ENCODE measurements at regions not wholly inside any gene's neighbourhood (a gene's known extent, or its start where the extent isn't known, plus 50 kb on each side); places are given as distances from the start of the nearest gene placed in this dataset.

DNA sequence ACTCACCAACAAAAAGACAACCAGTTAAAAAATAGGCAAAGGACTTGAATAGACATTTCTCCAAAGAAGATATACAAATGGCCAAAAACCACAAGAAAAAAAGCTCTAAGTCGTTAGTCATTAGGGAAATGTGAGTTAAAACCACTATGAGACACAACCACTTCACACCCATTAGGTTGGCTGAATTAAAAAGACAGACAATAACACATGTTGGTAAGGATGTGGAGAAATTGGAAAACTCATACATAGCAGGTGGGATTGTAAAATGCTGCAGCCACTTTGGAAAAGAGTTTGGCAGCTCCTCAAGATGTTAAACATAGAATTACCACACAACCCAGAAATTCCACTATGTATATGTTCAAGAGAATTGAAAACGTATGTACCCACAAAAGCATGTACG, 117.6 kb upstream of the SPATS2L start:
- intact Hi-C loops (cut with micrococcal nuclease; ENCODE audit: unreplicated experiment), result no loop called here
- no peaks in the 10 kb centered on the region for H3K4me1 ChIP-seq (ENCODE audit: insufficient read depth, low read length, poor library complexity, severe bottlenecking)
- ChIA-PET CTCF (no interaction called here), POLR2A (ENCODE audit: low non-redundant PET) (no interaction called here)
- no peak for TF ChIP-seq EZH2 (IDR thresholded peaks at IDR 0.05; ENCODE audit: borderline replicate concordance, low read depth, low read length, poor library complexity, severe bottlenecking)
- TF ChIP-seq, protein P1, sequence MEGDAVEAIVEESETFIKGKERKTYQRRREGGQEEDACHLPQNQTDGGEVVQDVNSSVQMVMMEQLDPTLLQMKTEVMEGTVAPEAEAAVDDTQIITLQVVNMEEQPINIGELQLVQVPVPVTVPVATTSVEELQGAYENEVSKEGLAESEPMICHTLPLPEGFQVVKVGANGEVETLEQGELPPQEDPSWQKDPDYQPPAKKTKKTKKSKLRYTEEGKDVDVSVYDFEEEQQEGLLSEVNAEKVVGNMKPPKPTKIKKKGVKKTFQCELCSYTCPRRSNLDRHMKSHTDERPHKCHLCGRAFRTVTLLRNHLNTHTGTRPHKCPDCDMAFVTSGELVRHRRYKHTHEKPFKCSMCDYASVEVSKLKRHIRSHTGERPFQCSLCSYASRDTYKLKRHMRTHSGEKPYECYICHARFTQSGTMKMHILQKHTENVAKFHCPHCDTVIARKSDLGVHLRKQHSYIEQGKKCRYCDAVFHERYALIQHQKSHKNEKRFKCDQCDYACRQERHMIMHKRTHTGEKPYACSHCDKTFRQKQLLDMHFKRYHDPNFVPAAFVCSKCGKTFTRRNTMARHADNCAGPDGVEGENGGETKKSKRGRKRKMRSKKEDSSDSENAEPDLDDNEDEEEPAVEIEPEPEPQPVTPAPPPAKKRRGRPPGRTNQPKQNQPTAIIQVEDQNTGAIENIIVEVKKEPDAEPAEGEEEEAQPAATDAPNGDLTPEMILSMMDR (conservative IDR thresholded peaks at IDR 0.05; ENCODE audit: low read depth, low read length), result no peak
- DNase-seq (ENCODE audit: low spot score), result no peak
- no TSS peak for BruUV-seq (replicated peaks)
- no peaks in the 10 kb centered on the region for H3K9me3 ChIP-seq (ENCODE audit: low read depth, low read length, poor library complexity, severe bottlenecking)
- H3K27ac ChIP-seq (ENCODE audit: low read depth, low read length, poor library complexity, severe bottlenecking), result no peak overlapping the region
- no peak overlapping the region for H3K4me3 ChIP-seq (ENCODE audit: low read depth, low read length, poor library complexity, severe bottlenecking)
- peaks cover 56% of the 10 kb centered on the region for H3K27me3 ChIP-seq (replicated peaks; ENCODE audit: insufficient read depth, low read depth, low read length, poor library complexity)
- no peaks in the 10 kb centered on the region for H3K36me3 ChIP-seq (ENCODE audit: insufficient read depth, low read length, poor library complexity, severe bottlenecking)

DNA sequence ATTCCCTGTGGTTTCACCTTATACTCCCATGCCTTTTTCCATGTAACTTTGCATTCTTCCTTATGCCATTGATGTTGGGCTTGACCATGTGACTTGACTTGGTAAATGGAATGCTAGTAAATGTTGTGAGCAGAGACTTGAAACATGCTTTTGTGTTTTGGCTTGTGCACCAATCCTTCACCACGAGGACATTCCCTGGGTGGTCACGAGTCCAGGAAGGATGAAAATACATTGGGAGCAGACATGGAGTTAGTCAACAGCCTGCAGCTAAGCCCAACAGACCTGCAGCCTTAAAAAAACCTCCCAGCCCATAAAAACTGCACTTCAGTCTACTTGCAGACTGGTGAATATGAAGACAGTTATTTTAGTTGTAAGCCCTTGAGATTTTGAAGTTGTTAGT, 116.5 kb upstream of the SPATS2L start:
- H3K9me3 ChIP-seq (ENCODE audit: low read depth, low read length, poor library complexity, severe bottlenecking), result no peaks in the 10 kb centered on the region
- POLR2A ChIA-PET (ENCODE audit: low non-redundant PET), result no interaction called here
- BruUV-seq (replicated peaks), result no TSS peak
- no peak for TF ChIP-seq EZH2 (IDR thresholded peaks at IDR 0.05; ENCODE audit: borderline replicate concordance, low read depth, low read length, poor library complexity, severe bottlenecking)
- TF ChIP-seq, protein P1 (conservative IDR thresholded peaks at IDR 0.05; ENCODE audit: low read depth, low read length), result no peak
- DNase-seq (ENCODE audit: low spot score), result no peak
- no peak overlapping the region for H3K27ac ChIP-seq (ENCODE audit: low read depth, low read length, poor library complexity, severe bottlenecking)
- no peaks in the 10 kb centered on the region for H3K4me1 ChIP-seq (ENCODE audit: insufficient read depth, low read length, poor library complexity, severe bottlenecking)
- no peaks in the 10 kb centered on the region for H3K36me3 ChIP-seq (ENCODE audit: insufficient read depth, low read length, poor library complexity, severe bottlenecking)
- peaks cover 47% of the 10 kb centered on the region for H3K27me3 ChIP-seq (replicated peaks; ENCODE audit: insufficient read depth, low read depth, low read length, poor library complexity)
- intact Hi-C loops (cut with micrococcal nuclease; ENCODE audit: unreplicated experiment), result no loop called here
- no peak overlapping the region for H3K4me3 ChIP-seq (ENCODE audit: low read depth, low read length, poor library complexity, severe bottlenecking)
- CTCF ChIA-PET, result no interaction called here

DNA sequence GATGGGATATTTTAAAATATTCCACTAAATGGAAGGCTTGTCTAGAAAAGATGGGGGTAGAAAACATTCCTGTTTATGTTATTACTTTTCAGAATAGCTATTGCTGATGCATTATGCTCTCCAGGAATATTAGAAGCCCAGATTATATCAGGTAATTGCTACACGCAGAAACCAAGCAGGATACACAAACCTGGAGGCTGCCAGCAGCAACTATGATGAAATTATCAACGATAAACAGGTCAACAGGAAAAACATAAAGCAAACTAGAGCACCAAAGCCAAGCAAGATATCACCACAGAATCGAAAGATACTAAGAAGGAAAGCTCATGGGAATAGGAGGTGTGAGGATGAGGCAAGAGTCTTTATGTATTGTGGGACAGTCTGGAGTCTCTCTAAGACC, 113.2 kb upstream of the SPATS2L start:
- H3K36me3 ChIP-seq (ENCODE audit: insufficient read depth, low read length, poor library complexity, severe bottlenecking), result no peaks in the 10 kb centered on the region
- intact Hi-C loops (cut with micrococcal nuclease; ENCODE audit: unreplicated experiment), result no loop called here
- no peak for DNase-seq (ENCODE audit: low spot score)
- ChIA-PET POLR2A (ENCODE audit: low non-redundant PET) (no interaction called here), CTCF (no interaction called here)
- TF ChIP-seq, protein P1 (conservative IDR thresholded peaks at IDR 0.05; ENCODE audit: low read depth, low read length), result no peak
- TF ChIP-seq EZH2 (IDR thresholded peaks at IDR 0.05; ENCODE audit: borderline replicate concordance, low read depth, low read length, poor library complexity, severe bottlenecking), result no peak
- H3K27me3 ChIP-seq (replicated peaks; ENCODE audit: insufficient read depth, low read depth, low read length, poor library complexity), result peaks cover 21% of the 10 kb centered on the region
- H3K4me3 ChIP-seq (ENCODE audit: low read depth, low read length, poor library complexity, severe bottlenecking), result no peak overlapping the region
- BruUV-seq (replicated peaks), result no TSS peak
- no peaks in the 10 kb centered on the region for H3K4me1 ChIP-seq (ENCODE audit: insufficient read depth, low read length, poor library complexity, severe bottlenecking)
- no peaks in the 10 kb centered on the region for H3K9me3 ChIP-seq (ENCODE audit: low read depth, low read length, poor library complexity, severe bottlenecking)
- H3K27ac ChIP-seq (ENCODE audit: low read depth, low read length, poor library complexity, severe bottlenecking), result no peak overlapping the region

Measured in A673 (cell line).